ENCODE measurements at regions not wholly inside any gene's neighbourhood (a gene's known extent, or its start where the extent isn't known, plus 50 kb on each side); places are given as distances from the start of the nearest gene placed in this dataset.

GRCh38 chr3:159824333-159824732 is 164.3 kb upstream of the IL12A start:
- no peaks in the 10 kb centered on the region for H3K9me3 ChIP-seq (ENCODE audit: low read length)
- no peaks in the 10 kb centered on the region for H3K9me2 ChIP-seq (ENCODE audit: insufficient read depth, low read length)
- no peak overlapping the region for H3K4me2 ChIP-seq (ENCODE audit: low read length)
- H2AFZ ChIP-seq (ENCODE audit: low read length), result no peak overlapping the region
- no TSS peak for BruUV-seq (replicated peaks)
- H4K20me1 ChIP-seq (ENCODE audit: insufficient read depth, low read length), result no peaks in the 10 kb centered on the region
- no peak for DNase-seq (ENCODE audit: low spot score)
- no peak for TF ChIP-seq EZH2phosphoT487 (IDR thresholded peaks at IDR 0.05; ENCODE audit: borderline replicate concordance, low read depth, low read length)
- TF ChIP-seq CTCF (conservative IDR thresholded peaks at IDR 0.05; ENCODE audit: low read length), result no peak
- CTCF ChIA-PET (ENCODE audit: unreplicated experiment), result no interaction called here
- intact Hi-C loops (cut with micrococcal nuclease; ENCODE audit: unreplicated experiment), result no loop called here
- no peak overlapping the region for H3K4me3 ChIP-seq (ENCODE audit: low read depth, low read length, poor library complexity, severe bottlenecking)
- no peak overlapping the region for H3K27ac ChIP-seq (ENCODE audit: low read depth, low read length, poor library complexity, severe bottlenecking)
- H3K4me1 ChIP-seq (ENCODE audit: insufficient read depth, low read length, poor library complexity, severe bottlenecking), result no peaks in the 10 kb centered on the region
- POLR2A ChIA-PET, result no interaction called here
- H3K36me3 ChIP-seq (ENCODE audit: insufficient read depth, low read length), result no peaks in the 10 kb centered on the region
- no peaks in the 10 kb centered on the region for H3K79me2 ChIP-seq (ENCODE audit: insufficient read depth, low read depth, low read length)

GRCh38 chr3:159825216-159825854 is 163.3 kb upstream of the IL12A start:
- no peaks in the 10 kb centered on the region for H3K36me3 ChIP-seq (ENCODE audit: insufficient read depth, low read length)

More at GRCh38 chr3:159825216-159825854, 163.3 kb upstream of the IL12A start:
- intact Hi-C loops (cut with micrococcal nuclease; ENCODE audit: unreplicated experiment), result no loop called here
- no peak for DNase-seq (ENCODE audit: low spot score)
- no peak overlapping the region for H3K27ac ChIP-seq (ENCODE audit: low read depth, low read length, poor library complexity, severe bottlenecking)
- TF ChIP-seq CTCF (conservative IDR thresholded peaks at IDR 0.05; ENCODE audit: low read length), result no peak
- TF ChIP-seq EZH2phosphoT487 (IDR thresholded peaks at IDR 0.05; ENCODE audit: borderline replicate concordance, low read depth, low read length), result no peak
- CTCF ChIA-PET (ENCODE audit: unreplicated experiment), result no interaction called here
- H3K4me3 ChIP-seq (ENCODE audit: low read depth, low read length, poor library complexity, severe bottlenecking), result no peak overlapping the region
- H2AFZ ChIP-seq (ENCODE audit: low read length), result no peak overlapping the region
- H3K9me3 ChIP-seq (ENCODE audit: low read length), result no peaks in the 10 kb centered on the region
- H3K9me2 ChIP-seq (ENCODE audit: insufficient read depth, low read length), result no peaks in the 10 kb centered on the region
- BruUV-seq (replicated peaks), result no TSS peak
- no peaks in the 10 kb centered on the region for H3K79me2 ChIP-seq (ENCODE audit: insufficient read depth, low read depth, low read length)
- no peak overlapping the region for H3K4me2 ChIP-seq (ENCODE audit: low read length)
- H4K20me1 ChIP-seq (ENCODE audit: insufficient read depth, low read length), result no peaks in the 10 kb centered on the region
- no peaks in the 10 kb centered on the region for H3K4me1 ChIP-seq (ENCODE audit: insufficient read depth, low read length, poor library complexity, severe bottlenecking)
- POLR2A ChIA-PET, result no interaction called here

Data from OCI-LY7 (cell line).